WERI-Rb-1 (cell line): ENCODE measurements at regions not wholly inside any gene's neighbourhood (a gene's known extent, or its start where the extent isn't known, plus 50 kb on each side); places are given as distances from the start of the nearest gene placed in this dataset.

Experiments used
- DNase-seq: peaks from one replicate; pipeline ENCODE4 v3.0.0-alpha.2; 2020
- H3K27ac ChIP-seq: fragments of 250-450 bp; sonication (Bioruptor Pico); 2 replicates; pipeline ENCODE4 v1.5.1; 2020; ENCODE audit warnings: mild to moderate bottlenecking, moderate library complexity
- H3K27me3 ChIP-seq: fragments of 250-450 bp; sonication (Bioruptor Pico); 2 replicates; pipeline ENCODE4 v1.5.1; 2021; ENCODE audit warnings: mild to moderate bottlenecking, low read depth, moderate library complexity; ENCODE audit not compliant: insufficient read depth, severe bottlenecking
- H3K36me3 ChIP-seq: fragments of 250-450 bp; sonication (Bioruptor Pico); 2 replicates; pipeline ENCODE4 v1.5.1; 2020; ENCODE audit warnings: mild to moderate bottlenecking, moderate library complexity
- H3K4me3 ChIP-seq: 2 replicates; pipeline ENCODE4 v1.5.1; 2011; ENCODE audit warnings: low read depth, mild to moderate bottlenecking, control low read depth, low read length
- H3K9me3 ChIP-seq: fragments of 250-450 bp; sonication (Bioruptor Pico); 2 replicates; pipeline ENCODE4 v1.5.1; 2021; ENCODE audit warnings: mild to moderate bottlenecking, moderate library complexity; ENCODE audit not compliant: severe bottlenecking
- CTCF ChIP-seq: IDR thresholded peaks from 2 replicates; pipeline ENCODE4 v1.5.1; 2011; ENCODE audit warnings: low read depth, mild to moderate bottlenecking, control low read depth, inconsistent platforms, low read length

GRCh38 chr12:38985961-38986360 is 80.6 kb upstream of the CPNE8 start:
- no peak for DNase-seq
- no peak overlapping the region for H3K4me3 ChIP-seq
- H3K27ac ChIP-seq, result no peak overlapping the region
- no peaks in the 10 kb centered on the region for H3K36me3 ChIP-seq
- H3K9me3 ChIP-seq, result peaks cover 5% of the 10 kb centered on the region
- TF ChIP-seq CTCF, result no peak
- H3K27me3 ChIP-seq, result peaks cover 5% of the 10 kb centered on the region

- no peak for TF ChIP-seq CTCF
- no peak overlapping the region for H3K27ac ChIP-seq
Observed at GRCh38 chr12:38984388-38984787, 79.0 kb upstream of the CPNE8 start.

GRCh38 chr12:38983117-38983571 is 77.8 kb upstream of the CPNE8 start:
- no peak overlapping the region for H3K27ac ChIP-seq
- no peak overlapping the region for H3K4me3 ChIP-seq
- DNase-seq, result no peak
- no peaks in the 10 kb centered on the region for H3K36me3 ChIP-seq
- no peak for TF ChIP-seq CTCF
- peaks cover 13% of the 10 kb centered on the region for H3K27me3 ChIP-seq
- peaks cover 5% of the 10 kb centered on the region for H3K9me3 ChIP-seq

More at GRCh38 chr12:38984388-38984787, 79.0 kb upstream of the CPNE8 start:
- no peak for DNase-seq
- Histone ChIP-seq H3K9me3 (peaks cover 5% of the 10 kb centered on the region), H3K27me3 (peaks cover 8% of the 10 kb centered on the region), H3K4me3 (no peak overlapping the region), H3K36me3 (no peaks in the 10 kb centered on the region)

GRCh38 chr12:38977132-38977531 is 71.7 kb upstream of the CPNE8 start:
- TF ChIP-seq CTCF, result no peak
- Histone ChIP-seq H3K9me3 (no peaks in the 10 kb centered on the region), H3K27ac (no peak overlapping the region), H3K27me3 (peaks cover 11% of the 10 kb centered on the region), H3K4me3 (no peak overlapping the region), H3K36me3 (no peaks in the 10 kb centered on the region)
- no peak for DNase-seq

- H3K27ac ChIP-seq, result no peak overlapping the region
- no peak overlapping the region for H3K4me3 ChIP-seq
- no peaks in the 10 kb centered on the region for H3K9me3 ChIP-seq
- no peak for TF ChIP-seq CTCF
- no peak for DNase-seq
- no peaks in the 10 kb centered on the region for H3K36me3 ChIP-seq
- H3K27me3 ChIP-seq, result peaks cover 2% of the 10 kb centered on the region
Observed at GRCh38 chr12:38969706-38970105, 64.3 kb upstream of the CPNE8 start.

GRCh38 chr12:38961683-38962082 is 56.3 kb upstream of the CPNE8 start:
- TF ChIP-seq CTCF, result no peak
- Histone ChIP-seq H3K9me3 (no peaks in the 10 kb centered on the region), H3K4me3 (no peak overlapping the region), H3K36me3 (no peaks in the 10 kb centered on the region), H3K27ac (no peak overlapping the region), H3K27me3 (peaks cover 11% of the 10 kb centered on the region)
- no peak for DNase-seq
